Neuronal stem cell (in vitro differentiated cells): ENCODE measurements at regions not wholly inside any gene's neighbourhood (a gene's known extent, or its start where the extent isn't known, plus 50 kb on each side); places are given as distances from the start of the nearest gene placed in this dataset.
"Not testable (repeated sequence)": the region's sequence is repeated elsewhere in the genome, so short reads cannot be mapped to it uniquely, and the experiment has no call there.

Experiments used
- DNase-seq: peaks from one replicate; pipeline ENCODE4 v3.0.0-alpha.2; 2013; ENCODE audit warnings: low spot score
- H2AFZ ChIP-seq: one replicate; pipeline ENCODE4 v1.6.1; 2013; ENCODE audit warnings: mild to moderate bottlenecking, low read length, inconsistent platforms
- H2AK5ac ChIP-seq: 2 replicates; pipeline ENCODE4 v1.6.1; 2013; ENCODE audit warnings: low read depth, mild to moderate bottlenecking, inconsistent platforms, low read length, moderate library complexity, mixed read lengths
- H2BK120ac ChIP-seq: 2 replicates; pipeline ENCODE4 v1.6.1; 2013; ENCODE audit warnings: low read depth, mild to moderate bottlenecking, inconsistent platforms, low read length, moderate library complexity, mixed read lengths
- H2BK12ac ChIP-seq: one replicate; pipeline ENCODE4 v1.6.1; 2013; ENCODE audit warnings: low read length, inconsistent platforms
- H2BK15ac ChIP-seq: 2 replicates; pipeline ENCODE4 v1.6.1; 2013; ENCODE audit warnings: mild to moderate bottlenecking, low read length, inconsistent platforms, mixed read lengths
- H2BK5ac ChIP-seq: one replicate; pipeline ENCODE4 v1.6.1; 2013; ENCODE audit warnings: inconsistent platforms, mild to moderate bottlenecking, low read length, moderate library complexity
- H3K14ac ChIP-seq: one replicate; pipeline ENCODE4 v1.6.1; 2013; ENCODE audit warnings: low read length, inconsistent platforms
- H3K18ac ChIP-seq: 2 replicates; pipeline ENCODE4 v1.6.1; 2013; ENCODE audit warnings: low read length, inconsistent platforms
- H3K23ac ChIP-seq: 2 replicates; pipeline ENCODE4 v1.6.1; 2013; ENCODE audit warnings: low read depth, mild to moderate bottlenecking, mixed read lengths, low read length, inconsistent platforms; ENCODE audit not compliant: poor library complexity
- H3K27ac ChIP-seq: replicated peaks from 3 replicates; pipeline ENCODE4 v1.5.1; 2013; ENCODE audit warnings: low read length, inconsistent platforms
- H3K27me3 ChIP-seq, 3 experiments: 2 replicates each; pipeline ENCODE4 v1.6.1; 2013; ENCODE audit warnings: low read length in 3 of 3, mild to moderate bottlenecking in 2 of 3, inconsistent platforms in 1 of 3, low read depth in 1 of 3, mixed read lengths in 1 of 3, moderate library complexity in 1 of 3; ENCODE audit not compliant: control insufficient read depth in 3 of 3, insufficient read depth in 3 of 3
- H3K36me3 ChIP-seq, 2 donors: replicated peaks in 1 of 2; 2 replicates each; pipeline ENCODE4 v1.6.1; 2013; ENCODE audit warnings: low read length in 2 of 2; ENCODE audit not compliant: control insufficient read depth in 2 of 2, insufficient read depth in 2 of 2
- H3K4ac ChIP-seq: 2 replicates; pipeline ENCODE4 v1.6.1; 2013; ENCODE audit warnings: inconsistent platforms, mild to moderate bottlenecking, low read length, moderate library complexity
- H3K4me1 ChIP-seq, 2 donors: 1 replicate in 1 of 2; 2 replicates in 1 of 2; pipeline ENCODE4 v1.6.1; 2013; ENCODE audit warnings: low read length in 2 of 2, low read depth in 1 of 2; ENCODE audit not compliant: control insufficient read depth in 2 of 2, insufficient read depth in 1 of 2
- H3K4me2 ChIP-seq: one replicate; pipeline ENCODE4 v1.6.1; 2013; ENCODE audit warnings: mild to moderate bottlenecking, low read length, inconsistent platforms; ENCODE audit not compliant: insufficient read depth, poor library complexity, severe bottlenecking
- H3K4me3 ChIP-seq, 2 donors: 2 replicates each; pipeline ENCODE4 v1.5.1; 2013; ENCODE audit warnings: low read length in 2 of 2, mild to moderate bottlenecking in 2 of 2, inconsistent platforms in 1 of 2, moderate library complexity in 1 of 2
- H3K79me1 ChIP-seq: one replicate; pipeline ENCODE4 v1.6.1; 2013; ENCODE audit warnings: low read depth, mild to moderate bottlenecking, inconsistent platforms, low read length, moderate library complexity
- H3K9ac ChIP-seq: one replicate; pipeline ENCODE4 v1.6.1; 2013; ENCODE audit warnings: mild to moderate bottlenecking, low read depth, low read length, inconsistent platforms; ENCODE audit not compliant: poor library complexity
- H3K9me3 ChIP-seq, 2 donors: replicated peaks in 1 of 2; 2 replicates each; pipeline versions ENCODE3 to v1.6.1; 2013; ENCODE audit warnings: low read length in 2 of 2, mild to moderate bottlenecking in 2 of 2, inconsistent platforms in 1 of 2, low read depth in 1 of 2, mixed read lengths in 1 of 2, moderate library complexity in 1 of 2; ENCODE audit not compliant: control insufficient read depth in 2 of 2, insufficient read depth in 1 of 2
- H4K8ac ChIP-seq: one replicate; pipeline ENCODE4 v1.6.1; 2013; ENCODE audit warnings: low read depth, mild to moderate bottlenecking, inconsistent platforms, low read length, moderate library complexity
- H4K91ac ChIP-seq: one replicate; pipeline ENCODE4 v1.6.1; 2013; ENCODE audit warnings: low read length, low read depth, mild to moderate bottlenecking, inconsistent platforms; ENCODE audit not compliant: poor library complexity
- WGBS, 2 donors: extraction: QIAGEN DNeasy Blood & Tissue Kit; methylation state at CpG; one replicate each; pipeline ENCODE4 v1.1.7; 2013; ENCODE audit warnings: missing lambda C conversion rate in 2 of 2, mixed read lengths in 1 of 2; ENCODE audit not compliant: insufficient read length in 2 of 2, insufficient replicate concordance in 1 of 2; ENCODE audit errors: extremely low coverage in 2 of 2; 5-methylcytosine and 5-hydroxymethylcytosine counted together

GRCh38 chr6:78629836-78630235 lies 237.5 kb upstream of the IRAK1BP1 start:
- Histone ChIP-seq H3K23ac (no peak overlapping the region), H4K91ac (no peak overlapping the region), H3K4me2 (no peak overlapping the region), H3K4ac (no peak overlapping the region), H2BK12ac (no peak overlapping the region), H3K27me3 (no peaks in the 10 kb centered on the region), H3K14ac (no peak overlapping the region), H3K4me1 (no peaks in the 10 kb centered on the region), H3K9ac (no peak overlapping the region), H3K18ac (no peak overlapping the region), H2BK15ac (no peak overlapping the region), H3K79me1 (no peaks in the 10 kb centered on the region), H2BK5ac (no peak overlapping the region), H3K36me3 (no peaks in the 10 kb centered on the region), H3K9me3 (peaks cover 0 to 3% of the 10 kb centered on the region in 2 donors), H3K4me3 (peak overlapping the region in 1 of 2 donors; percentile 22), H2AK5ac (no peak overlapping the region), H2AFZ (no peak overlapping the region), H3K27ac (no peak overlapping the region), H2BK120ac (no peak overlapping the region), H4K8ac (no peak overlapping the region)
- no peak for DNase-seq
- WGBS, 2 donors = no CpG with 5 or more reads among the region's 22 CpGs

GRCh38 chr6:78631976-78632375 lies 235.4 kb upstream of the IRAK1BP1 start:
- Histone ChIP-seq H3K23ac (no peak overlapping the region), H2BK15ac (no peak overlapping the region), H3K27me3 (no peaks in the 10 kb centered on the region), H3K9ac (no peak overlapping the region), H3K4me3 (no peak overlapping the region), H3K18ac (no peak overlapping the region), H2BK120ac (no peak overlapping the region), H3K27ac (no peak overlapping the region), H2AK5ac (no peak overlapping the region), H3K79me1 (no peaks in the 10 kb centered on the region), H3K14ac (no peak overlapping the region), H2BK12ac (no peak overlapping the region), H3K4ac (no peak overlapping the region), H3K9me3 (peaks cover 0 to 3% of the 10 kb centered on the region in 2 donors), H2BK5ac (no peak overlapping the region), H3K4me2 (no peak overlapping the region), H3K4me1 (no peaks in the 10 kb centered on the region), H2AFZ (no peak overlapping the region), H3K36me3 (no peaks in the 10 kb centered on the region), H4K8ac (no peak overlapping the region), H4K91ac (no peak overlapping the region)
- DNase-seq = no peak
- WGBS, 2 donors = no CpG with 5 or more reads among the region's 3 CpGs

DNA sequence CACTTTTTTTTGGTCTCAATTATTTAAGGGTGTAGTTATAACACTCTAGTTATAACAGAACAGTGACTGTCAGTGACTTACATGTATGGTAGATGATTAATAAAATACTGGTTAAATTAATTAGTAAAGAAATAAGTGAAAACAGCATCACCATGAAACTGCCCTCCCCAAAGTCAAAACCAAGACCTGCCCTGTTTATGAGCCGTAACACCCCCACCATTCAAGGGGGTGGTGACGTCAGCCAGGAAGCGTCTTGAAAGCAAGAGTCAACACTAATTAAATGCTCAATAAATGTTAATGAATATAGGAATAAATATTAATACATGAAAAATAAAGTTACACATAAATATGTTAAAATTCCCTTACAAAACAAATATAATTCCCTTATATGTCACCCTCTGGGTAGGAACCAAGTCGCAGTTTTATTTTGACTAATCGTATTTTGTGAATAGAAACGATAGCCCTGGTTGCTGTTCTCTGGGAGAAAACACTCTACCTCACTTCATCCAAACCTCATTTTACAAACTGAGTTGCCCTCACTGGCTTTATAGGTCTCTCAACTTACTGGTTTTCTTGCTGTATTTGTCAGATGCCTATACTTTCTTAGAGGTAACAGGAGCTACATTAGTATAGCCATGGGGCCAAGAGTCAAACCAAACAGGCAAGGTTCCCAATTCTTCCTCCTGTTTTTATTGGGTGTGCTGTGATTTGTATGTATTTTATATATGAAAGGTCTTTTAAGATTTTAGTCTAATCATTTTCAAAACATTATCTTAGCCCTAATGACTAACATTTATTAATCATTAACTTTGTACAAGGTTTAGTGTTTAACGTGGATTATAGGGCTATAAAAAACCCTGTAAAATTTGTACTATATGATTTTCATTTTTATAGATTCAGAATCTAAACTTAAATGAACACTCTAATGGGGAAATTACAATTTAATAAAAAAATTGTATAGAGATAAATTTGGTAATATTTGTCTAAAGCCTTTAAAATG lies 227.9 kb upstream of the IRAK1BP1 start:
- no peak overlapping the region for H3K14ac ChIP-seq
- no peak overlapping the region for H3K9ac ChIP-seq
- H3K79me1 ChIP-seq = no peaks in the 10 kb centered on the region
- H3K4ac ChIP-seq = no peak overlapping the region
- no peak overlapping the region for H4K91ac ChIP-seq
- H3K9me3 ChIP-seq = no peaks in the 10 kb centered on the region
- H3K36me3 ChIP-seq = no peaks in the 10 kb centered on the region
- H3K4me1 ChIP-seq = no peaks in the 10 kb centered on the region
- H2BK5ac ChIP-seq = no peak overlapping the region
- H3K4me3 ChIP-seq = no peak overlapping the region
- no peak overlapping the region for H3K27ac ChIP-seq
- H2AK5ac ChIP-seq = no peak overlapping the region
- H2BK120ac ChIP-seq = no peak overlapping the region
- H3K18ac ChIP-seq = no peak overlapping the region
- H3K27me3 ChIP-seq = no peaks in the 10 kb centered on the region
- H2BK12ac ChIP-seq = no peak overlapping the region
- no peak overlapping the region for H4K8ac ChIP-seq
- H3K23ac ChIP-seq = no peak overlapping the region
- no CpG with 5 or more reads among the region's 7 CpGs for WGBS, 2 donors
- no peak overlapping the region for H3K4me2 ChIP-seq
- H2AFZ ChIP-seq = no peak overlapping the region
- no peak for DNase-seq
- H2BK15ac ChIP-seq = no peak overlapping the region

- H3K9ac ChIP-seq, H3K18ac ChIP-seq, H3K27ac ChIP-seq, H2BK120ac ChIP-seq, H2AK5ac ChIP-seq, H3K4me1 ChIP-seq, H4K91ac ChIP-seq, H2BK12ac ChIP-seq, H3K36me3 ChIP-seq, DNase-seq, H4K8ac ChIP-seq, H3K27me3 ChIP-seq, H3K23ac ChIP-seq, H3K79me1 ChIP-seq, H3K4me3 ChIP-seq, H3K14ac ChIP-seq, H2BK15ac ChIP-seq, H2AFZ ChIP-seq, H3K4me2 ChIP-seq, H3K4ac ChIP-seq, H2BK5ac ChIP-seq, H3K9me3 ChIP-seq: not testable (repeated sequence)
- WGBS, 2 donors = no CpG with 5 or more reads among the region's 6 CpGs
These were observed 223.4 kb upstream of the IRAK1BP1 start for GRCh38 chr6:78643976-78644375.
